Muscle layer of colon (tissue), 2 donors: ENCODE measurements at regions not wholly inside any gene's neighbourhood (a gene's known extent, or its start where the extent isn't known, plus 50 kb on each side); places are given as distances from the start of the nearest gene placed in this dataset.

Experiments used
- H3K27ac ChIP-seq: one replicate; pipeline ENCODE4 v1.7.0; 2013; ENCODE audit warnings: low read depth, mild to moderate bottlenecking, low read length, moderate library complexity
- H3K27me3 ChIP-seq, 2 donors: one replicate each; pipeline ENCODE4 v1.7.0; 2013; ENCODE audit warnings: low read length in 2 of 2, mild to moderate bottlenecking in 2 of 2; ENCODE audit not compliant: insufficient read depth in 2 of 2, control insufficient read depth in 1 of 2
- H3K36me3 ChIP-seq: one replicate; pipeline ENCODE4 v1.7.0; 2013; ENCODE audit warnings: mild to moderate bottlenecking, low read length; ENCODE audit not compliant: insufficient read depth
- H3K4me1 ChIP-seq: one replicate; pipeline ENCODE4 v1.7.0; 2013; ENCODE audit warnings: mild to moderate bottlenecking, low read length; ENCODE audit not compliant: insufficient read depth
- H3K4me3 ChIP-seq, 2 donors: one replicate each; pipeline ENCODE4 v1.7.0; 2013; ENCODE audit warnings: low read length in 2 of 2, low read depth in 1 of 2, mild to moderate bottlenecking in 1 of 2, moderate library complexity in 1 of 2
- H3K9ac ChIP-seq: one replicate; pipeline ENCODE4 v1.7.0; 2013; ENCODE audit warnings: low read length
- H3K9me3 ChIP-seq: one replicate; pipeline ENCODE4 v1.7.0; 2013; ENCODE audit warnings: mild to moderate bottlenecking, low read length
- donor health status: abdominal sarcoma.
- donor health status: Adenocarcinoma of cecum.

DNA sequence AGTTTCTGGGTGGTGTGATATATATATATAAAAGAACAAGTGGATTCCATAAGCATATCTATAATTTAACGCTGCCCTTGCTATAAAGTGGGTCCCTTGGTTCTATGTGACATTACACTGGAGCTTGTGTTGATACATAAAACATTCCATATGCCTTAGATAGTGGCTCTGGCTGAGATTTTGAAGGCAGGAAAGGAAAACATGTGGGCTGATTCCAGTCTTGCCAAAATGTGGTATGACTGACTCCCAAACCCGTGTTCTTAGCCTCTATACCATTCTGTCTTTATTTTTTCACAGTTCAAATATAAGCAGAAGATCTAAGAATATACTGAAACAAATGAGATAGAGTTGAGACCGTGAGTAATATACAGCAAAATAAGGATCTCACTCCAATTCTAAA, 522.8 kb upstream of the LRRC4C start:
- Histone ChIP-seq H3K4me1 (no peaks in the 10 kb centered on the region), H3K4me3 (no peak overlapping the region), H3K9me3 (no peaks in the 10 kb centered on the region), H3K36me3 (no peaks in the 10 kb centered on the region), H3K9ac (no peak overlapping the region), H3K27ac (no peak overlapping the region), H3K27me3 (no peaks in the 10 kb centered on the region)

DNA sequence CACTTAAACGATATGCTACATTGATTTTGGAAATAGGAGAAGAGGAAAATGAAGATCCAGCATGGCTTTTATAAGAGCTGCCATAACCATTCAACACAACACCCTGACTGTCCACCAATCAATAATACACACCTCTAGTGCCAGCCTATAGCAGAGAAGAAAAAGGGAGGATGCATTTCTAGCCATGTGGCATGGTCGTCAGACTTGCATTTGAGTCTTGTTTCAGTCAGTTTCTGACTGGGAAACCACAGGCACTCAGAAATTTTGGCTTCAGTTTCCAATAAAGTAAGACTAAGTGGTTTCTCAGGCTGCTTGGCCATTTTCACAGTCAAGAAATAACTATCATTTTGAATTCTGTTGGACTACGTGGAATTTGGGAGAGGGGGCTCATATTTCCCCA, 523.5 kb upstream of the LRRC4C start:
- Histone ChIP-seq H3K27me3 (no peaks in the 10 kb centered on the region), H3K9ac (no peak overlapping the region), H3K9me3 (no peaks in the 10 kb centered on the region), H3K36me3 (no peaks in the 10 kb centered on the region), H3K4me3 (no peak overlapping the region), H3K4me1 (no peaks in the 10 kb centered on the region), H3K27ac (no peak overlapping the region)

DNA sequence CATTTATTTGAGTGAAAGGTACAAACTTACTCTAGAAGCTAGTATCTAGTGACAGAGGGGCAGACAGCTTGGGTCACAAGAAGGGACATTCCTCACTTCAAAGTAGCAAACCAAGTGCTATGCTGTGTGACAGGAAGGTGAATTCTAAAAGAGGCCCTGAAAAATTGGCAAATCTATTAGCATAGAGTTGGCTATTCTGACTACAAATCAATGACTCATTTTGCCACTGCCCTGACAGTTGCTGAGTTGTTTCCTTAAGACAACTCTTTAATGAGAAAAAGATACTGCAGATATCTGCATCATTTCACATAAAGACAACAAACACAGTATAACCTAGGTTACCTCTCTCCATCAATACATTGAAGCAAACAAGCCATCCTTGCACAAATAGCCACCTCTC, 524.0 kb upstream of the LRRC4C start:
- Histone ChIP-seq H3K9ac (no peak overlapping the region), H3K36me3 (no peaks in the 10 kb centered on the region), H3K27ac (no peak overlapping the region), H3K27me3 (no peaks in the 10 kb centered on the region), H3K9me3 (no peaks in the 10 kb centered on the region), H3K4me1 (no peaks in the 10 kb centered on the region), H3K4me3 (no peak overlapping the region)

DNA sequence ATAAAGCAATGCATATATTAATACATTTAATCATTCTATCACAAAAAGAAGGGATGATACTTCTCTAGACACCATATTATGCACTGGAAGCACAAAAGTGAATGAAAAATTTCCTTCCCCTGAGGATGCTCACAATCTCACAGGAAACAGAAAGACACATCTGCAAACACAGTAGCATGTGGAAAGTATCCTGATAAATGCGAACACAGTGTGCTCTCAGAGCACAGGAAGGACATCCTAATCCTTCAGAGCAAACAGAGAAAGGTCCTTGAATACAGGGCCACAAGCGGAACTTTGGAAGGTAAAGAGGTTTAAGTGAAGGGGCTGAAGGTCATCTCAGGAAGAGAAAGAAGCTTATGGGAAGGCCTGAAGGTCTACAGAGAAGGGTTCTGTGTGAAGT, 524.6 kb upstream of the LRRC4C start:
- Histone ChIP-seq H3K4me3 (no peak overlapping the region), H3K36me3 (no peaks in the 10 kb centered on the region), H3K27me3 (no peaks in the 10 kb centered on the region), H3K4me1 (no peaks in the 10 kb centered on the region), H3K9me3 (no peaks in the 10 kb centered on the region), H3K27ac (no peak overlapping the region), H3K9ac (no peak overlapping the region)

DNA sequence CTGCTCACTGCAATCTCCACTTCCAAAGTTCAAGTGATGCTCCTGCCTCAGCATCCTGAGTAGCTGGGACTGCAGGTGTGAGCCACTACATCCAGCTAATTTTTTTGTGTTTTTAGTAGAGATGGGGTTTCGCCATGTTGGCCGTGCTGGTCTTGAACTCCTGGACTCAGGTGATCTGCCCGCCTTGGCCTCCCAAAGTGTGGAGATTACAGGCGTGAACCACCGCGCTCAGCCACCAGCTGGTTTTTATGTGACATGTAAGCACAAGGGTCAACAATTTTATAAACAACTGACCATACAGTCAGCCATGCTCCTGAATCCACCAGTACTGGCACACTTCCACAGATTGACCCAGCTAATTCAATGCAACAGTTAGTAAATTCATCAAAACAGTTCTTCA, 526.3 kb upstream of the LRRC4C start:
- no peaks in the 10 kb centered on the region for H3K36me3 ChIP-seq
- no peaks in the 10 kb centered on the region for H3K9me3 ChIP-seq
- H3K27ac ChIP-seq, result no peak overlapping the region
- no peaks in the 10 kb centered on the region for H3K27me3 ChIP-seq
- H3K4me1 ChIP-seq, result no peaks in the 10 kb centered on the region
- H3K4me3 ChIP-seq, result no peak overlapping the region
- no peak overlapping the region for H3K9ac ChIP-seq

DNA sequence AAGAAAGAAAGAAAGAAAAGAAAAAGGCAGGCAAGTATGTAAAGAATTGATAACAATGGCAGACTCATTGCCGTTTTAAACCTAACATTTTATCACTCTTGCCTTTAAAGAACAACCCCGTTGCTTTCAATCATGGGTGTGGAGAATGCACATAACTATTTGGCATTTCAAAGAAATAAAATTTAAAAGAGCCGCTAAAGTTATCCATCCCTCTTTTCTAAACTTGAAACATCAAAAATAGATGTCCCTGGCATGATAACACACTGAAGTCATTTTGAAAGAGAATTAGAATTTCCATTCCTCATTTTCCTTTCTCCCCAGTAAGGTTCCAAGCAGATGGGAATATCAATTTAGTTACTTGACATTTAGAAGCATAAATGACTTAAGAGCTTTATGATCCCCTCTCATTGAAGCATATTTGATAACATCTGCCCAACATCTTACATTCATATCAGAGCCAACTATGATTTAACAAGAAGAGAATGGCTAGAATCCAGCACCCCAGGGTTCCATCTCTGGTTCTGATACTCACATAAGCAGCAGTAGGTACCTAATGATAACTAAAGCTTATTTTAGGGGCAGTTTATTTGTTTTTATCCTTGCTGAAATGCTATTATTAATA, 529.6 kb upstream of the LRRC4C start:
- no peak overlapping the region for H3K4me3 ChIP-seq
- no peaks in the 10 kb centered on the region for H3K4me1 ChIP-seq
- H3K36me3 ChIP-seq, result no peaks in the 10 kb centered on the region
- H3K9me3 ChIP-seq, result no peaks in the 10 kb centered on the region
- no peak overlapping the region for H3K27ac ChIP-seq
- H3K27me3 ChIP-seq, result no peaks in the 10 kb centered on the region
- no peak overlapping the region for H3K9ac ChIP-seq

DNA sequence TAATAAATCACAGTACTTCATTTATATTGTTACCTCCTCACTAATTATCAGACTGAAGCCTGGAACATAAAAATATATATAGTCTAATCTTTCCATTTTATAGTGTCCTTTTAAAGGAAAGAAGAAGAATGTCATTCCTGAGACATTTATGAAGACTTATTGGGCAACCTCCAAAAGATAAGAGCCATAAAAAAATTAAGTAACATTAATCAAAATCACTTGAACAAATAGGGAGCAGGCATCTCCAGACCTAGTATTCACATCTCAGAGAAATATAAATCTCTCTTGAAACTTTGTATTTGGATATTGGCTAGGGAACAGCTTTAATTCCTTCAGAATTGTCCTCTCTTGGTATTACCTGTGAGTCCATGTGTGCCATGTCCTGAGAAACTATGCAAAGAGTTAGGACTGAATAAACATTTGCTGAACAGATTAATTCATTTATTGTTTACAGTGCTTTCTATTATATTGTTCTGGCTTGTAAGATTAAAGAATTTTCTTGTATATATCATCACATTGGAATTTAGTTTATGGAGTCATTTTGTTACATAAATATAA, 530.5 kb upstream of the LRRC4C start:
- H3K36me3 ChIP-seq, result no peaks in the 10 kb centered on the region
- H3K9ac ChIP-seq, result no peak overlapping the region
- H3K4me3 ChIP-seq, result no peak overlapping the region
- H3K4me1 ChIP-seq, result no peaks in the 10 kb centered on the region
- no peak overlapping the region for H3K27ac ChIP-seq
- no peaks in the 10 kb centered on the region for H3K27me3 ChIP-seq
- H3K9me3 ChIP-seq, result no peaks in the 10 kb centered on the region

DNA sequence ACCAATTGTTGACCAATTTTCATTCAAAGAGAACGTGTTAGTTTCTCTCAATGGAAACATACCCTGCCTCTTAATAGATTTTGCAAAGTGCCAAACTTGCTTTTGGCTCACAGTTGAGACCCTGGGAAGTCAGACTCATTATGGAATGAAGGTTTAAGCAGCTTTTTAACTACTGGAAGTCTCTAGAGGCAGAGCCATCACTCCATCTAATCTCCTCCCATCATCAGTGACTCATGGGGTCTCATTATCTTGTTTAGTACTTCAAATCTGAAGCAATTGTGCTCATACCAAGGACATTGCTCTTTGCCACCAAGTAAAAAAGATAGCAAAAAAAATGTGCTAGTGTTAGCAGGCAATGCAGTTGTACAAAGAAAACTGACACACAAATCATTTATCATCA, 537.1 kb upstream of the LRRC4C start:
- H3K27me3 ChIP-seq, result no peaks in the 10 kb centered on the region
- no peaks in the 10 kb centered on the region for H3K9me3 ChIP-seq
- no peak overlapping the region for H3K4me3 ChIP-seq
- H3K9ac ChIP-seq, result no peak overlapping the region
- no peaks in the 10 kb centered on the region for H3K4me1 ChIP-seq
- no peaks in the 10 kb centered on the region for H3K36me3 ChIP-seq
- H3K27ac ChIP-seq, result no peak overlapping the region

DNA sequence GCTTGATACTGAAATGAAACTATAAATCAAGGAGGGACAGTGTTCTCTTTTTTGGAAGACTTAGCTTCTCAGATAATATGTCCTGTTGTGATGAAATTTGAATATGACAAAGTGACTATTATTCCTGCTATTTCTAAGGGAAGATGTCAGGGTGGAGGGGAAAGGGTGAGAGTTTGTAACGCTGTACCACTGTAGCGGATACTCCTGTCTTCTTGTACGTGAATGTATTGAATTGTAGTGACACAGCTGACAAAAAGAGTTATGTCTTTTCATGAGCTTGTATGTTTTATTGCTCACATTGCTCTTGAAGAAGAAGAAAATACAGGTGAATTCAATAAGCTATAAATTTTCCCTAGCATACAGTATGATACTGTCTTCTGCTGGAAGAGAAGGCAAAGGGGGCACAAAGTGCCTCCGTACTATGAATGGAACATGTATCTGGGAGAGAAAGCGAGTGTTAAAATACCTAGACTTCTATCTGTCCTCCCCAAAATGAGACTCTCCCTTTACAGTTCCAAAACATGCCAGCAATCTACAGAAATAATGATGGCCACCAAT, 538.5 kb upstream of the LRRC4C start:
- no peaks in the 10 kb centered on the region for H3K36me3 ChIP-seq
- H3K9ac ChIP-seq, result no peak overlapping the region
- no peak overlapping the region for H3K4me3 ChIP-seq
- H3K9me3 ChIP-seq, result no peaks in the 10 kb centered on the region
- H3K4me1 ChIP-seq, result no peaks in the 10 kb centered on the region
- no peaks in the 10 kb centered on the region for H3K27me3 ChIP-seq
- no peak overlapping the region for H3K27ac ChIP-seq

DNA sequence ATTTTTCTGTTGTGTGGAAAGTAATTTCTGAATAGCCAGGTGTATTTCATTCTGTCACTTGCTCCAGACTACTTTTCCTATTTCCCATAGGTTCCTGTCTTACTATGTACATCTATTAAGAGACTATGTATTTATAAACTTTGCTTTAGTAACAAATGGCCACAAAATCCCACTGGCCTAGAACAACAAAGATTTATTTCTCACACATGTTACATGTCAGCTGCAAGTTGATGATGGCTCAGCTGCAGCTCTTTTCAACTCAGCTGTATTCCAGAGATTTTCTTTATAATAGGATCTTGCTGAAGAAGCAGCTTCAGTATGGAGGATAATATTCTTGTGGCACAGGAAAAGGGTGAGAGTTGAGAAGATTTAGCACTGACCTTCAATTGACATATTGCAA, 539.6 kb upstream of the LRRC4C start:
- Histone ChIP-seq H3K27me3 (no peaks in the 10 kb centered on the region), H3K27ac (no peak overlapping the region), H3K36me3 (no peaks in the 10 kb centered on the region), H3K4me1 (no peaks in the 10 kb centered on the region), H3K4me3 (no peak overlapping the region), H3K9ac (no peak overlapping the region), H3K9me3 (no peaks in the 10 kb centered on the region)

DNA sequence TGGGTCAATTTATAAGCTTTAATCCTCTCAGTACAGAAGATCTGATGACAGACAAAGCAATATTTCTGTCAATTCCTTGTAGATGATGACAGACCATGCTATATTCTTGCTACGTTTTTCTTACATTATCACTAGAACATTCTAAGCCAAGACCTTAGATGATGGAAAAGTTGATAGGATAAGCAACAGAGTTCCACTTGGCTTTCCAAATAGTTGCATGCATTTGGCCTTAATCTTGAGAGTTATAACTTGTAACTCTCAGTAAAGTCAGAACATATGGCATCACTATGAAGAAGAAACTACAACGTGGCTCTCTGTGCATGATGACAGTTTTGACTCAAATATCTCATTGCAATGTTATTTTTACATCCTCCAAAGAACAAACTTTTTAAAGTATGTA, 544.3 kb upstream of the LRRC4C start:
- no peaks in the 10 kb centered on the region for H3K9me3 ChIP-seq
- H3K27ac ChIP-seq, result no peak overlapping the region
- no peaks in the 10 kb centered on the region for H3K36me3 ChIP-seq
- no peaks in the 10 kb centered on the region for H3K27me3 ChIP-seq
- H3K4me1 ChIP-seq, result no peaks in the 10 kb centered on the region
- no peak overlapping the region for H3K4me3 ChIP-seq
- H3K9ac ChIP-seq, result no peak overlapping the region

DNA sequence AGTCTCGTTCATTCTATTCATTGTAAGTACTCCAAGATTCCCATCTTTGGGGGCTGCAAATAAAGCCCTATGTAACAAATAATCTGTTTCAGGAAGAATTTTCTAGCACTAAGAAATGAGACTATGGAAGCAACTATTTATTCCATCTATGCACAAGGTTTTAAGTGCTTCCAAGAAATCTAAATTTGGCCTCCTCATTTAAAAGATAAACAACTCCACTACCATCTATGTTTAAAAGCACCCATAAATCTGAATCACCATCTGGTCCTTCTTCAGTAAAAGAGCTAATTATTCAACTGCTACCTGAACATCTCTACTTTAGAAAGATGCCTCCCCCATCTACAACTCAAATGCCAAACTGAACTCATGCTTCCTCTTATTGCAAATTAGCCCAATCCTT, 547.3 kb upstream of the LRRC4C start:
- no peak overlapping the region for H3K27ac ChIP-seq
- H3K27me3 ChIP-seq, result no peaks in the 10 kb centered on the region
- H3K9ac ChIP-seq, result no peak overlapping the region
- no peak overlapping the region for H3K4me3 ChIP-seq
- no peaks in the 10 kb centered on the region for H3K36me3 ChIP-seq
- no peaks in the 10 kb centered on the region for H3K4me1 ChIP-seq
- H3K9me3 ChIP-seq, result no peaks in the 10 kb centered on the region
